Pancreas (tissue), 10 donors: ENCODE measurements at regions not wholly inside any gene's neighbourhood (a gene's known extent, or its start where the extent isn't known, plus 50 kb on each side); places are given as distances from the start of the nearest gene placed in this dataset.

Experiments
- ATAC-seq, 4 donors: fragments of 200-7000 bp; cut with Tn5 transposase; one replicate each; pipeline versions ENCODE4 v1.8.0 to v1.9.1; 2020; ENCODE audit warnings: mild to moderate bottlenecking in 4 of 4, moderate library complexity in 4 of 4
- DNase-seq, 6 donors: peaks; one replicate each; pipeline ENCODE4 v3.0.0-alpha.2; 2020
- FAIRE-seq: peaks from 2 replicates; lab custom pipeline; 2012; peaks lifted over from hg19 to GRCh38; lab: Jason Lieb, UNC
- H3K27ac ChIP-seq, 4 donors: fragments of 200-600 bp; sonication (generic); 1 replicate in 3 of 4; 2 replicates in 1 of 4; pipeline versions ENCODE4 v1.5.0 to v1.8.0; 2020
- H3K27me3 ChIP-seq, 4 donors: fragments of 200-600 bp; one replicate each; pipeline ENCODE4 v1.8.0; 2021
- H3K36me3 ChIP-seq, 3 donors: fragments of 200-600 bp; sonication (generic) in 1 of 3; one replicate each; pipeline versions ENCODE4 v1.5.0 to v1.8.0; 2020 to 2021
- H3K4me1 ChIP-seq, 3 donors: fragments of 200-600 bp; one replicate each; pipeline ENCODE4 v1.8.0; 2021
- H3K4me3 ChIP-seq, 4 donors: fragments of 200-600 bp; sonication (generic) in 2 of 4; one replicate each; pipeline versions ENCODE4 v1.5.0 to v1.8.0; 2020 to 2021
- H3K9me3 ChIP-seq, 4 donors: fragments of 200-600 bp; one replicate each; pipeline ENCODE4 v1.8.0; 2021
- CTCF ChIP-seq, 4 donors: fragments of 200-600 bp; sonication (generic) in 3 of 4; IDR thresholded peaks; one replicate each; pipeline versions ENCODE4 v1.5.0 to v1.8.0; 2021; ENCODE audit warnings: antibody characterized with exemption in 4 of 4
- WGBS, 2 donors: extraction: QIAGEN DNeasy Blood & Tissue Kit; methylation state at CpG; one replicate each; pipeline ENCODE4 v1.1.7; 2013; 5-methylcytosine and 5-hydroxymethylcytosine counted together
- intact Hi-C, 3 donors: fragments of 100-400 bp; cut with DNase I; formaldehyde crosslinking; loops; one replicate each; pipeline versions ENCODE4 v1.11.1 to v1.14.2; 2022
- donor health status: healthy with polysubstance abuse.
- donor health status: DM: no; HTN: no; CAD: no; lungs with moderate emphysema.
- donor health status: DM: no; HTN: no; CAD: no.
- donor health status: control.
- donor health status: control.
- donor health status: Bipolar disorder and iron deficiency.
- donor health status: DM: yes; HTN: yes; CAD: no.
- donor health status: DM: no; HTN: no; CAD: no.
- donor health status: DM: no; HTN: no; CAD: no.
- donor health status: DM: yes; HTN: yes; CAD: no.

GRCh38 chr4:81807386-81807785 lies 335.7 kb upstream of the RASGEF1B start:
- H3K36me3 ChIP-seq = no peaks in the 10 kb centered on the region
- no peak overlapping the region for H3K27ac ChIP-seq
- no peak for FAIRE-seq
- ATAC-seq = no peak
- WGBS, 2 donors = 62 to 79% methylated on average over 7 of the region's 7 CpGs
- no peak for DNase-seq
- TF ChIP-seq CTCF (IDR thresholded peaks at IDR 0.05) = no peak
- H3K27me3 ChIP-seq = no peaks in the 10 kb centered on the region
- no peaks in the 10 kb centered on the region for H3K4me1 ChIP-seq
- H3K9me3 ChIP-seq = no peaks in the 10 kb centered on the region
- intact Hi-C loops = no loop called here
- H3K4me3 ChIP-seq = no peak overlapping the region

- DNase-seq (no peak), FAIRE-seq (no peak), ATAC-seq (no peak)
- Histone ChIP-seq H3K4me3 (no peak overlapping the region), H3K36me3 (no peaks in the 10 kb centered on the region), H3K27ac (no peak overlapping the region), H3K4me1 (peaks cover 0 to 5% (median 0%) of the 10 kb centered on the region in 3 donors), H3K27me3 (no peaks in the 10 kb centered on the region), H3K9me3 (no peaks in the 10 kb centered on the region)
- 84 to 95% methylated on average over 1 of the region's 1 CpG for WGBS, 2 donors
- intact Hi-C loops = no loop called here
- no peak for TF ChIP-seq CTCF (IDR thresholded peaks at IDR 0.05)
Measured at GRCh38 chr4:81806485-81806884, 334.8 kb upstream of the RASGEF1B start.

- Histone ChIP-seq H3K4me3 (no peak overlapping the region), H3K9me3 (no peaks in the 10 kb centered on the region), H3K36me3 (no peaks in the 10 kb centered on the region), H3K4me1 (peaks cover 0 to 5% (median 0%) of the 10 kb centered on the region in 3 donors), H3K27ac (no peak overlapping the region), H3K27me3 (no peaks in the 10 kb centered on the region)
- ATAC-seq = no peak
- no peak for DNase-seq
- intact Hi-C loops = no loop called here
- no peak for FAIRE-seq
- WGBS, 2 donors = 7 to 17% methylated on average over 1 of the region's 1 CpG
- no peak for TF ChIP-seq CTCF (IDR thresholded peaks at IDR 0.05)
Measured at GRCh38 chr4:81804849-81805248, 333.1 kb upstream of the RASGEF1B start.

- Histone ChIP-seq H3K9me3 (no peaks in the 10 kb centered on the region), H3K4me1 (peaks cover 0 to 5% (median 0%) of the 10 kb centered on the region in 3 donors), H3K36me3 (no peaks in the 10 kb centered on the region), H3K4me3 (no peak overlapping the region), H3K27ac (no peak overlapping the region), H3K27me3 (no peaks in the 10 kb centered on the region)
- TF ChIP-seq CTCF (IDR thresholded peaks at IDR 0.05) = no peak
- FAIRE-seq (no peak), DNase-seq (no peak), ATAC-seq (no peak)
- 47 to 57% methylated on average over 5 of the region's 5 CpGs for WGBS, 2 donors
- intact Hi-C loops = no loop called here
Measured at GRCh38 chr4:81802285-81802846, 330.7 kb upstream of the RASGEF1B start.

- H3K4me1 ChIP-seq = peaks cover 0 to 5% (median 0%) of the 10 kb centered on the region in 3 donors
- intact Hi-C loops = no loop called here
- ATAC-seq (no peak), DNase-seq (no peak), FAIRE-seq (no peak)
- H3K36me3 ChIP-seq = no peaks in the 10 kb centered on the region
- no peaks in the 10 kb centered on the region for H3K27me3 ChIP-seq
- no peak for TF ChIP-seq CTCF (IDR thresholded peaks at IDR 0.05)
- H3K9me3 ChIP-seq = no peaks in the 10 kb centered on the region
- no peak overlapping the region for H3K4me3 ChIP-seq
- H3K27ac ChIP-seq = no peak overlapping the region
- WGBS, 2 donors = 93 to 100% methylated on average over 1 of the region's 1 CpG
Measured at GRCh38 chr4:81799371-81799770, 327.7 kb upstream of the RASGEF1B start.
